GM20000 (cell line): ENCODE measurements at regions not wholly inside any gene's neighbourhood (a gene's known extent, or its start where the extent isn't known, plus 50 kb on each side); places are given as distances from the start of the nearest gene placed in this dataset.

Experiments
- DNase-seq: peaks from one replicate; pipeline ENCODE4 v3.0.0; 2012; ENCODE audit warnings: low spot score
- CTCF ChIP-seq: IDR thresholded peaks from 2 replicates; pipeline ENCODE4 v1.5.1; 2012; ENCODE audit warnings: mild to moderate bottlenecking, control low read depth; ENCODE audit errors: extremely low read depth, missing control alignments

GRCh38 chr9:88804254-88804596, 187.0 kb upstream of the S1PR3 start:
- DNase-seq, result no peak
- no peak for TF ChIP-seq CTCF

DNA sequence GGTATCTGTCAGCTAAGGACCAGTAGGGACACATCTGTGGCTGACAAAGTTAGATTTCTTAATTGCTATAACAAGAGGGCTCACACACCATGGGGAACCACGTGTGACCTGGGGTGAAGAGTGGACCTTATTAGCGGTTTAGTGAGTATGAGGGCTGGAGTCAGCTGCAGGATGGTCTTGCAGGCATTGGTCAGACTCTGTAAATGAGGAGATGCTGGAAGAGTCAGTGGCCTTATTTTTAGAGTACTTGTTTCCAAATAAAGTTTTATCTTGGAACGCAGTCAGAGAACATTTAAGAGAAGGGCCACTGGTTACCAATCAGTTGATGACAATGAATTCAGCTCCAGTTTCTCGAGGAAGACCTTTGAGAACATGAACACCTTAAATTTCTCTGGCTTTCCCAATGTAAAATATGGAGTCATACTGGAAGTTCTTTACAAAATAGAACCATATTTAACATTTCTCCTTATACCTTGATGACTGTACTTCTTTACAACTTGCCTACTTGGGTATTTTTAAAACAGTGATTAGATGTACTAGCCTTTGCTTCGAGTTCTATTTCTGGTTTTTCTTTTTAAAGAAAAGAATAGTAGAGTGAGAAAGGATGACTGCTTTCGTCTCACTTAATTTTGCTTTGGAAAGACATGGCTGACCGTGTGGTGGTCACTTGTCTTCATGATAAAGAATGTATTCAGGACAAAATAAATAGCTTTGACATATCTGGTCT, 185.9 kb upstream of the S1PR3 start:
- TF ChIP-seq CTCF, result no peak
- no peak for DNase-seq

DNA sequence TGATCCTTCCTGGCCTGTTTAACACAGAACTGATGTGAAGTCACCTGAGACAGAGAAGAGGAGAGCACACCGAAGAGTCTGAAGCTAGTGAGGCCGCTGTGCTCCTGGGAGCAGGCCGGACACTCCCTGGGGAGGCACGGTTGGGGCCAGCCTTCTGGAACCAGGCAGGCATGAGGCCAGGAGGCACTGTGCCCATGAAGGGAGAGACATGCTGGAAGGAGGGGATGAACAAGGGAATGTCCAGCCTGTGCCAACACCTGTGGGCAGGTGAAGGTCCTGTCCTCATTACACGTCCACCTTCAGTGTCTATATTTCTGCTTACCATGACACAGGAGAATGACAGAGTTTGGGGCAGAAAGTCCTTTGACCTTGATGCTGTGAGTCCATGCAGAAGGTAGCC, 183.8 kb upstream of the S1PR3 start:
- no peak for TF ChIP-seq CTCF
- no peak for DNase-seq

- DNase-seq, result no peak
- no peak for TF ChIP-seq CTCF
Observed at GRCh38 chr9:88808019-88808656, 183.1 kb upstream of the S1PR3 start.

DNA sequence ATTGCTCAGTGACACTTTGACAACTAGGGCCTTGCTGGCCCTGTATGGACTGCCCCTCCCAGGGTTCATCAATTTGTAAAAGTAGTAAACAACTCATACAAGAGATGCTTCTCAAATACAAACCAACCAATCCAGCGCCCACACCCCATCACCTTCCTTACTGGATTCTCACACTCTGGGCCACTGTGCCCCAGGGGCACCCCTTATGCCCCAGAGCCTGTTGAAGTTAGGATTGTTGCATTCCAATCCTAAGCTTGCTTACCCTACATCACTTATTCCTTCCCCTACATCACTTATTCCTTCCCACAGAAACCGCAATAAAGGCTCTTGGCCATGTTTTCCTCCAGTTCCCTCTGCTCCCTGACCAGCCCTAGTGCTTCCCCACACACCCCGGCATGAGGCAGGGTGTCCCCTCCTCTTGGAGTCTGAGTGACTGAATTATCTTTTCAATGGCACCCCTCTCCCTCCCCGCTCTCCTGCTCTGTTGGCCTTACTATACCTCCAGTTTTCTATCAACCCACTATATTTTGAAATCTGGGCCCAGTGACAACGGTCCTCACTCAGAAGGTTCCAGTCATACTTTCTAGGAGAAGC, 182.4 kb upstream of the S1PR3 start:
- TF ChIP-seq CTCF, result no peak
- DNase-seq, result no peak

- no peak for DNase-seq
- TF ChIP-seq CTCF, result no peak
Observed at GRCh38 chr9:88809355-88810161, 181.7 kb upstream of the S1PR3 start.

GRCh38 chr9:88810826-88811225, 180.4 kb upstream of the S1PR3 start:
- DNase-seq, result no peak
- no peak for TF ChIP-seq CTCF
